NB4 (cell line): ENCODE measurements at regions not wholly inside any gene's neighbourhood (a gene's known extent, or its start where the extent isn't known, plus 50 kb on each side); places are given as distances from the start of the nearest gene placed in this dataset.

Experiments used
- MYC ChIP-seq: IDR thresholded peaks from 2 replicates; pipeline ENCODE4 v1.6.1; 2011; ENCODE audit warnings: low read depth, low read length
- POLR2A ChIP-seq: IDR thresholded peaks from 2 replicates; pipeline ENCODE4 v1.6.1; 2011; ENCODE audit warnings: mild to moderate bottlenecking; ENCODE audit not compliant: insufficient read length; ENCODE audit errors: extremely low read depth
- TF ChIP-seq, protein P1 (sequence below): IDR thresholded peaks from one replicate; pipeline ENCODE4 v1.5.1; 2012; ENCODE audit warnings: low read depth, low read length
- TF ChIP-seq, protein P2 (sequence below): IDR thresholded peaks from 2 replicates; pipeline ENCODE4 v1.6.1; 2011; ENCODE audit warnings: low read depth, low read length

DNA sequence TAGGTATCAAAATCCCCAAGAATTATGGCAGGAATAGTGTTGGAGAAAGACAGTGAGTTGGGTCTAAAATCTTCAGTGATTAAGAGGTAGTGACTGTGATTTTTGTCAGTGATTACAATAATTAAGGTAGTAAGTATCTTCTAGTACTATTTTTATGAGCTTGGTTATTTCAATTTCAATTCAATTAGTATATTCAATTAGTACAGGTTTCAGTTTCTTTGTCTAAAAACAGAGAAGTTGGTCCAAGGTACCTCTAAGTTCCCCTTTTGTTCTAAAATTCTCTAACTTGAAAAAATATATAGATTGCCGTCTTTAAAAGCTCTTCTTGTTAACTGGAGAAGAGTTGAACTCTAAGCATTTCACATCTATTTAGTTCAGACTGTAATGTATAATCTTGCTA is 82.9 kb downstream of the OTUD1 start:
- TF ChIP-seq, protein P1, sequence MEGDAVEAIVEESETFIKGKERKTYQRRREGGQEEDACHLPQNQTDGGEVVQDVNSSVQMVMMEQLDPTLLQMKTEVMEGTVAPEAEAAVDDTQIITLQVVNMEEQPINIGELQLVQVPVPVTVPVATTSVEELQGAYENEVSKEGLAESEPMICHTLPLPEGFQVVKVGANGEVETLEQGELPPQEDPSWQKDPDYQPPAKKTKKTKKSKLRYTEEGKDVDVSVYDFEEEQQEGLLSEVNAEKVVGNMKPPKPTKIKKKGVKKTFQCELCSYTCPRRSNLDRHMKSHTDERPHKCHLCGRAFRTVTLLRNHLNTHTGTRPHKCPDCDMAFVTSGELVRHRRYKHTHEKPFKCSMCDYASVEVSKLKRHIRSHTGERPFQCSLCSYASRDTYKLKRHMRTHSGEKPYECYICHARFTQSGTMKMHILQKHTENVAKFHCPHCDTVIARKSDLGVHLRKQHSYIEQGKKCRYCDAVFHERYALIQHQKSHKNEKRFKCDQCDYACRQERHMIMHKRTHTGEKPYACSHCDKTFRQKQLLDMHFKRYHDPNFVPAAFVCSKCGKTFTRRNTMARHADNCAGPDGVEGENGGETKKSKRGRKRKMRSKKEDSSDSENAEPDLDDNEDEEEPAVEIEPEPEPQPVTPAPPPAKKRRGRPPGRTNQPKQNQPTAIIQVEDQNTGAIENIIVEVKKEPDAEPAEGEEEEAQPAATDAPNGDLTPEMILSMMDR = no peak
- TF ChIP-seq POLR2A (no peak), MYC (no peak)
- TF ChIP-seq, protein P2, sequence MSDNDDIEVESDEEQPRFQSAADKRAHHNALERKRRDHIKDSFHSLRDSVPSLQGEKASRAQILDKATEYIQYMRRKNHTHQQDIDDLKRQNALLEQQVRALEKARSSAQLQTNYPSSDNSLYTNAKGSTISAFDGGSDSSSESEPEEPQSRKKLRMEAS = no peak
